A673 (cell line): ENCODE measurements at regions not wholly inside any gene's neighbourhood (a gene's known extent, or its start where the extent isn't known, plus 50 kb on each side); places are given as distances from the start of the nearest gene placed in this dataset.

Source experiments
- BruUV-seq: library from RNA; stranded (reverse); fragments of 400-500 nt; replicated peaks from 2 replicates; lab custom pipeline; 2021; lab: Mats Ljungman, UMichigan
- CTCF ChIA-PET: fragments of 300-600 bp; sonication (Branson Sonifier 250); formaldehyde crosslinking; loops from one replicate; lab custom pipeline; 2022; ENCODE audit warnings: antibody characterized with exemption; lab: Charles Lee
- POLR2A ChIA-PET: fragments of 300-600 bp; sonication (Branson Sonifier 250); formaldehyde crosslinking; loops from one replicate; lab custom pipeline; 2022; ENCODE audit warnings: antibody characterized with exemption; ENCODE audit not compliant: low non-redundant PET; lab: Charles Lee
- DNase-seq: peaks from one replicate; pipeline ENCODE4 v3.0.0-alpha.2; 2015; ENCODE audit warnings: low spot score
- H3K27ac ChIP-seq: fragments of 200-600 bp; sonication (generic); 2 replicates; pipeline ENCODE4 v1.5.1; 2016; ENCODE audit warnings: mixed run types, low read depth, mild to moderate bottlenecking, mixed read lengths, antibody characterized with exemption, low read length; ENCODE audit not compliant: poor library complexity, severe bottlenecking
- H3K27me3 ChIP-seq: fragments of 200-600 bp; sonication (generic); replicated peaks from 2 replicates; pipeline ENCODE4 v1.6.1; 2017; ENCODE audit warnings: mixed run types, low read depth, mild to moderate bottlenecking, mixed read lengths, antibody characterized with exemption, low read length; ENCODE audit not compliant: insufficient read depth, poor library complexity
- H3K36me3 ChIP-seq: fragments of 200-600 bp; sonication (generic); 2 replicates; pipeline ENCODE4 v1.6.1; 2016; ENCODE audit warnings: mixed run types, mild to moderate bottlenecking, mixed read lengths, antibody characterized with exemption, low read length; ENCODE audit not compliant: insufficient read depth, poor library complexity, severe bottlenecking
- H3K4me1 ChIP-seq: fragments of 200-600 bp; sonication (generic); 2 replicates; pipeline ENCODE4 v1.6.1; 2017; ENCODE audit warnings: mixed run types, mild to moderate bottlenecking, mixed read lengths, antibody characterized with exemption, low read length; ENCODE audit not compliant: insufficient read depth, poor library complexity, severe bottlenecking
- H3K4me3 ChIP-seq: fragments of 200-600 bp; sonication (generic); 2 replicates; pipeline ENCODE4 v1.5.1; 2016; ENCODE audit warnings: low read depth, mixed run types, mild to moderate bottlenecking, mixed read lengths, low read length; ENCODE audit not compliant: poor library complexity, severe bottlenecking
- H3K9me3 ChIP-seq: fragments of 200-600 bp; sonication (generic); 2 replicates; pipeline ENCODE4 v1.6.1; 2016; ENCODE audit warnings: mixed run types, low read depth, mild to moderate bottlenecking, mixed read lengths, antibody characterized with exemption, low read length; ENCODE audit not compliant: poor library complexity, severe bottlenecking
- EZH2 ChIP-seq: fragments of 200-600 bp; sonication (generic); IDR thresholded peaks from 2 replicates; pipeline ENCODE4 v1.6.1; 2017; ENCODE audit warnings: borderline replicate concordance, low read depth, mild to moderate bottlenecking, mixed read lengths, antibody characterized with exemption, low read length; ENCODE audit not compliant: poor library complexity, severe bottlenecking
- intact Hi-C: fragments of 100-400 bp; cut with micrococcal nuclease; formaldehyde crosslinking; loops from one replicate; pipeline ENCODE4 v1.10.0; 2022; ENCODE audit not compliant: unreplicated experiment
- TF ChIP-seq, protein P1 (sequence below): fragments of 300-800, 200-600 bp; sonication (generic); conservative IDR thresholded peaks from 2 replicates; pipeline ENCODE4 v1.5.1; 2017; ENCODE audit warnings: low read depth, mild to moderate bottlenecking, antibody characterized with exemption, low read length, moderate library complexity, mixed read lengths

DNA sequence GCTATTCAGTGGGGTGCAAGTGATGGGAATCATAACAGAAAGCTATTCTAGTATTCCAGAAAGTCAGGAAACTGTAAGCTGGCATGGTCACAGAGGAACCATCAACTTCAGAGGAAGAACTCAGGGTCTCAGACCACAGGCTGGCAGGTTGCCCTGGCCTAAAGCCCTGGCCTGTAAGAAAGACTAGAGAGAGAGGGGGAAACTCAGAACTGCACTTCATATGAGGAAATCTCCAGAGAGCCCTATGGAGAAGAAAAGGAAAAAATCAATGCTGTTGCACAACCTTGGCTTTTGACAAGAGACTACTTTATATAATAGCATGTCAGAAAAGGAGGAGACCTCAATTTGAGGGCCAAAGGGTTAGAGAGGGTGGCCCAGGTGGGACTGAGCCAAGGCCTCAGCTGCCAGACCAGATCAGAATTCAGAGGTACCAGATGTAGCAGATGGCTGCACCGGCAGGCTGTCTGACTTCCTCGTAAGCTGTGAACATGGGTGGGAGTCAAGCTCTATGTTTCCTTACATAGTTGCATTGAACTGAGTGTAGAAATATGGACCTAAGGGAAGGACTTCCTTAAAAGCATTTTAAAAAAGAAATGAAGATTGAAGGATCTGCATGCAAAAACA, 333.8 kb downstream of the PDCD6IP start:
- Histone ChIP-seq H3K4me3 (no peak overlapping the region), H3K36me3 (no peaks in the 10 kb centered on the region), H3K9me3 (peaks cover 17% of the 10 kb centered on the region), H3K27ac (no peak overlapping the region), H3K27me3 (no peaks in the 10 kb centered on the region), H3K4me1 (no peaks in the 10 kb centered on the region)
- POLR2A ChIA-PET: no interaction called here
- BruUV-seq: no TSS peak
- TF ChIP-seq, protein P1, sequence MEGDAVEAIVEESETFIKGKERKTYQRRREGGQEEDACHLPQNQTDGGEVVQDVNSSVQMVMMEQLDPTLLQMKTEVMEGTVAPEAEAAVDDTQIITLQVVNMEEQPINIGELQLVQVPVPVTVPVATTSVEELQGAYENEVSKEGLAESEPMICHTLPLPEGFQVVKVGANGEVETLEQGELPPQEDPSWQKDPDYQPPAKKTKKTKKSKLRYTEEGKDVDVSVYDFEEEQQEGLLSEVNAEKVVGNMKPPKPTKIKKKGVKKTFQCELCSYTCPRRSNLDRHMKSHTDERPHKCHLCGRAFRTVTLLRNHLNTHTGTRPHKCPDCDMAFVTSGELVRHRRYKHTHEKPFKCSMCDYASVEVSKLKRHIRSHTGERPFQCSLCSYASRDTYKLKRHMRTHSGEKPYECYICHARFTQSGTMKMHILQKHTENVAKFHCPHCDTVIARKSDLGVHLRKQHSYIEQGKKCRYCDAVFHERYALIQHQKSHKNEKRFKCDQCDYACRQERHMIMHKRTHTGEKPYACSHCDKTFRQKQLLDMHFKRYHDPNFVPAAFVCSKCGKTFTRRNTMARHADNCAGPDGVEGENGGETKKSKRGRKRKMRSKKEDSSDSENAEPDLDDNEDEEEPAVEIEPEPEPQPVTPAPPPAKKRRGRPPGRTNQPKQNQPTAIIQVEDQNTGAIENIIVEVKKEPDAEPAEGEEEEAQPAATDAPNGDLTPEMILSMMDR: no peak
- TF ChIP-seq EZH2: no peak
- CTCF ChIA-PET: no interaction called here
- intact Hi-C loops: no loop called here
- no peak for DNase-seq

DNA sequence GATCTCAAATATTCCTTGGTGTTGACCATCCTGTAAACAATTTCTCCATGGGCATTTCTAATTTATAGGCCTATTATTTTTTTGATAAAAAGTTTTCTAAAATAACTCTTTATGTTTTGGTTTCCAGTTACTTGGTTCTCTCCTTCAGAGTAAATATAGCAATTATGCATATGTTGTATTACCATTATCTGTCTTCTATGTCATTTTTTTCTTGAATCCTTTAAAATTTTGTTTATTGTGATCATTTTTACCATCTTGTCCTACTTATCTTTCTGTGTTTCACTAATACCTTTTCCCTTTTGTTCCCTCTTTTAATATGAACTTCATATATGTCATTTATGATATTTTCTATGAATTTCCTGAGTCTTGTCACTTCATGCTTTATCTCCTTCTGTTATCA, 341.1 kb downstream of the PDCD6IP start:
- Histone ChIP-seq H3K27me3 (no peaks in the 10 kb centered on the region), H3K4me1 (peaks cover 5% of the 10 kb centered on the region), H3K36me3 (no peaks in the 10 kb centered on the region), H3K27ac (no peak overlapping the region), H3K4me3 (no peak overlapping the region), H3K9me3 (peaks cover 26% of the 10 kb centered on the region)
- ChIA-PET POLR2A (no interaction called here), CTCF (no interaction called here)
- intact Hi-C loops: no loop called here
- TF ChIP-seq EZH2: no peak
- TF ChIP-seq, protein P1: no peak
- BruUV-seq: no TSS peak
- no peak for DNase-seq

DNA sequence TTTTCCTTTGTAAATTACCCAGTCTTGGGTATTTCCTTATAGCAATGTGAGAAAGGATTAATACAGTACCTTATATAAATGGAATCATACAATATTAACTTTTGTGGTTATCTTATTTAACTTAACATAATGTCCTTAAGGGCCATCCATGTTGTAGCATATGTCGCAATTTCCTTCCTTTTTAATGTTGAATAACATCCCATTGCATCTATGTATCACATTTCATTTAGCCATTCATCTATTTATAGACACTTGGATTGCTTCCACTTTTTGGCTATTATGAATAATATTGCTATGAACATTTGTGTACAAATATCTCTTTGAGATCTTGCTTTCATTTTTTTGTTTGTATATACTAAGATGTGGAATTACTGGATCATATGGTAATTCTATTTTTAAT, 342.2 kb downstream of the PDCD6IP start:
- ChIA-PET CTCF (no interaction called here), POLR2A (no interaction called here)
- DNase-seq: peak; percentile 76
- H3K27me3 ChIP-seq: no peaks in the 10 kb centered on the region
- peak overlapping the region; percentile 0 for H3K27ac ChIP-seq
- H3K36me3 ChIP-seq: no peaks in the 10 kb centered on the region
- TF ChIP-seq, protein P1: no peak
- no peak for TF ChIP-seq EZH2
- H3K4me1 ChIP-seq: peaks cover 5% of the 10 kb centered on the region
- H3K9me3 ChIP-seq: peaks cover 15% of the 10 kb centered on the region
- no TSS peak for BruUV-seq
- H3K4me3 ChIP-seq: no peak overlapping the region
- intact Hi-C loops: no loop called here
